Loucy (cell line): ENCODE measurements at regions not wholly inside any gene's neighbourhood (a gene's known extent, or its start where the extent isn't known, plus 50 kb on each side); places are given as distances from the start of the nearest gene placed in this dataset.

Source experiments
- EZH2phosphoT487 ChIP-seq: fragments of 200-600 bp; IDR thresholded peaks from 2 replicates; pipeline ENCODE4 v1.6.1; 2018; ENCODE audit warnings: antibody characterized with exemption, mild to moderate bottlenecking, moderate library complexity, borderline replicate concordance
- TF ChIP-seq, protein P1 (sequence below): fragments of 200-600 bp; sonication (generic); conservative IDR thresholded peaks from 2 replicates; pipeline ENCODE4 v1.5.1; 2014; ENCODE audit warnings: mild to moderate bottlenecking, antibody characterized with exemption, low read length

DNA sequence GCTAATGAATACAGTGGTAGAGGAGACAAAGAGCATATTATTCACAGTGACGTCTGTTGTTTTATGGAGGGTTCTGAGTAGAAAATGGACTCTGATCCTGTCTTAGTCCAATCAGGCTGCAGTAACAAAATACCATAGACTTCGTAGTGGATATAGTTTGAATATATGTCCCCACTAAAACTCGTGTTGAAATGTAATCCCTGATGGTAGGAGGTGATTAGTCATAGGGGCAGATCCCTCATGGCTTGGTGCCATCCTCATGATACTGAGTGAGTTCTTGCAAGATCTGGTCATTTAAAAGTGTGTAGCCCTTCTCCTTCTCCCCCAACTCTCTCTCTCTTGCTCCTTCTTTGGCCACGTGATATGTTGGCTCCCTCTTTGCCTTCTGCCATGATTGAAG, 82.5 kb downstream of the CD83 start:
- TF ChIP-seq, protein P1, sequence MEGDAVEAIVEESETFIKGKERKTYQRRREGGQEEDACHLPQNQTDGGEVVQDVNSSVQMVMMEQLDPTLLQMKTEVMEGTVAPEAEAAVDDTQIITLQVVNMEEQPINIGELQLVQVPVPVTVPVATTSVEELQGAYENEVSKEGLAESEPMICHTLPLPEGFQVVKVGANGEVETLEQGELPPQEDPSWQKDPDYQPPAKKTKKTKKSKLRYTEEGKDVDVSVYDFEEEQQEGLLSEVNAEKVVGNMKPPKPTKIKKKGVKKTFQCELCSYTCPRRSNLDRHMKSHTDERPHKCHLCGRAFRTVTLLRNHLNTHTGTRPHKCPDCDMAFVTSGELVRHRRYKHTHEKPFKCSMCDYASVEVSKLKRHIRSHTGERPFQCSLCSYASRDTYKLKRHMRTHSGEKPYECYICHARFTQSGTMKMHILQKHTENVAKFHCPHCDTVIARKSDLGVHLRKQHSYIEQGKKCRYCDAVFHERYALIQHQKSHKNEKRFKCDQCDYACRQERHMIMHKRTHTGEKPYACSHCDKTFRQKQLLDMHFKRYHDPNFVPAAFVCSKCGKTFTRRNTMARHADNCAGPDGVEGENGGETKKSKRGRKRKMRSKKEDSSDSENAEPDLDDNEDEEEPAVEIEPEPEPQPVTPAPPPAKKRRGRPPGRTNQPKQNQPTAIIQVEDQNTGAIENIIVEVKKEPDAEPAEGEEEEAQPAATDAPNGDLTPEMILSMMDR = no peak
- TF ChIP-seq EZH2phosphoT487 = no peak
